SK-N-SH treated with all-trans-retinoic acid at 6 μM for 48 hours (cell line): ENCODE measurements at regions not wholly inside any gene's neighbourhood (a gene's known extent, or its start where the extent isn't known, plus 50 kb on each side); places are given as distances from the start of the nearest gene placed in this dataset.

Experiments
- ATAC-seq: fragments of 200-7000 bp; cut with Tn5 transposase; 3 replicates; pipeline ENCODE4 v1.9.1; 2020; ENCODE audit warnings: mild to moderate bottlenecking, moderate library complexity
- ARNTL ChIP-seq: fragments of 450-650 bp; formaldehyde crosslinking; IDR thresholded peaks from 2 replicates; pipeline ENCODE4 v1.5.0; 2020; ENCODE audit warnings: low read depth, mild to moderate bottlenecking, moderate library complexity, borderline replicate concordance
- BACH2 ChIP-seq: fragments of 250-450 bp; sonication (Bioruptor Pico); IDR thresholded peaks from 2 replicates; pipeline ENCODE4 v1.9.0; 2021; ENCODE audit warnings: mild to moderate bottlenecking, borderline replicate concordance
- CSDC2 ChIP-seq: fragments of 250-450 bp; sonication (Bioruptor Pico); IDR thresholded peaks from 2 replicates; pipeline ENCODE4 v1.5.0; 2020; ENCODE audit warnings: mild to moderate bottlenecking, moderate library complexity
- CSRNP3 ChIP-seq: fragments of 250-450 bp; sonication (Bioruptor Pico); IDR thresholded peaks from 2 replicates; pipeline ENCODE4 v1.5.1; 2021; ENCODE audit warnings: mild to moderate bottlenecking, moderate library complexity
- ESRRG ChIP-seq: fragments of 250-450 bp; sonication (Bioruptor Pico); IDR thresholded peaks from 2 replicates; pipeline ENCODE4 v1.6.1; 2021; ENCODE audit warnings: mild to moderate bottlenecking
- GLIS3 ChIP-seq: fragments of 250-450 bp; sonication (Bioruptor Pico); IDR thresholded peaks from 2 replicates; pipeline ENCODE4 v1.5.0; 2020; ENCODE audit warnings: mild to moderate bottlenecking, moderate library complexity
- ISL1 ChIP-seq: fragments of 250-450 bp; sonication (Bioruptor Pico); IDR thresholded peaks from 2 replicates; pipeline ENCODE4 v2.1.2; 2022; ENCODE audit warnings: mild to moderate bottlenecking, moderate library complexity
- OSR1 ChIP-seq: fragments of 250-450 bp; sonication (Bioruptor Pico); IDR thresholded peaks from 2 replicates; pipeline ENCODE4 v1.8.0; 2022; ENCODE audit warnings: moderate library complexity, mild to moderate bottlenecking, inconsistent platforms
- PATZ1 ChIP-seq: fragments of 250-450 bp; sonication (Bioruptor Pico); IDR thresholded peaks from 2 replicates; pipeline ENCODE4 v1.8.0; 2020; ENCODE audit warnings: mild to moderate bottlenecking, moderate library complexity, borderline replicate concordance
- POU6F1 ChIP-seq: fragments of 250-450 bp; sonication (Bioruptor Pico); IDR thresholded peaks from 2 replicates; pipeline ENCODE4 v1.8.0; 2021; ENCODE audit warnings: low read depth, mild to moderate bottlenecking, moderate library complexity, borderline replicate concordance
- PPARA ChIP-seq: fragments of 250-450 bp; sonication (Bioruptor Pico); IDR thresholded peaks from 2 replicates; pipeline ENCODE4 v1.5.0; 2020; ENCODE audit warnings: mild to moderate bottlenecking, borderline replicate concordance
- RARB ChIP-seq: fragments of 250-450 bp; sonication (Bioruptor Pico); IDR thresholded peaks from 2 replicates; pipeline ENCODE4 v1.8.0; 2021; ENCODE audit warnings: mild to moderate bottlenecking, moderate library complexity
- SNAI2 ChIP-seq: fragments of 250-450 bp; sonication (Bioruptor Pico); IDR thresholded peaks from 2 replicates; pipeline ENCODE4 v1.5.0; 2020; ENCODE audit warnings: mild to moderate bottlenecking, moderate library complexity
- TCF4 ChIP-seq: fragments of 250-450 bp; sonication (Bioruptor Pico); IDR thresholded peaks from 2 replicates; pipeline ENCODE4 v1.8.0; 2021; ENCODE audit warnings: mild to moderate bottlenecking, moderate library complexity, borderline replicate concordance
- TOX ChIP-seq: fragments of 250-450 bp; sonication (Bioruptor Pico); IDR thresholded peaks from 2 replicates; pipeline ENCODE4 v1.8.0; 2021; ENCODE audit warnings: mild to moderate bottlenecking, moderate library complexity, borderline replicate concordance
- TSHZ2 ChIP-seq: fragments of 250-450 bp; sonication (Bioruptor Pico); IDR thresholded peaks from 2 replicates; pipeline ENCODE4 v1.5.0; 2020; ENCODE audit warnings: mild to moderate bottlenecking, moderate library complexity
- ZC3H10 ChIP-seq: fragments of 250-450 bp; sonication (Bioruptor Pico); IDR thresholded peaks from 2 replicates; pipeline ENCODE4 v1.5.1; 2021; ENCODE audit warnings: mild to moderate bottlenecking, moderate library complexity
- ZFP3 ChIP-seq: fragments of 250-450 bp; sonication (Bioruptor Pico); IDR thresholded peaks from 2 replicates; pipeline ENCODE4 v1.5.0; 2020; ENCODE audit warnings: mild to moderate bottlenecking, moderate library complexity
- ZFP30 ChIP-seq: fragments of 450-650 bp; formaldehyde crosslinking; IDR thresholded peaks from 2 replicates; pipeline ENCODE4 v1.5.0; 2022; ENCODE audit warnings: mild to moderate bottlenecking, moderate library complexity
- ZNF565 ChIP-seq: fragments of 450-650 bp; formaldehyde crosslinking; conservative IDR thresholded peaks from 2 replicates; pipeline ENCODE4 v1.5.0; 2020; ENCODE audit warnings: low read depth, mild to moderate bottlenecking, moderate library complexity
- ZNF8 ChIP-seq: fragments of 450-650 bp; formaldehyde crosslinking; IDR thresholded peaks from 2 replicates; pipeline ENCODE4 v1.5.0; 2020; ENCODE audit warnings: mild to moderate bottlenecking, moderate library complexity

DNA sequence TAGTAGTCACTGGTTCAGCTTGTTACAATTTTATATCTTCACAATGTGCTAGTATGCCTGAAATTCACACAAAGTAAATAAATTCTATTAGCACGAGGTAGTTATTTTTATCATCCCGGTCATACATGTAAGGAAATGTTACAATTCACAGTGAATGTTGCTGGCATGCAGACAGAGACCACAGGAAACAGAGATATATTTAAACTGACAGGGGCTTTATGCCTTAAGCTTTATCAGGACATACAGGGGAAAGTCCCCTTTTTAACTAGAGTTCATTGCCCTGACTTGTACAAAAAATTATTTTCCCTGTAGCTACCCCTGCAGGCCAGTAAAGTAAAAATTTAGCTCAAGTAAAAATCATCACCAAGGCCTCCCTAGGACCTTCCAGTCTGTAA, 712.0 kb upstream of the NRSN1 start:
- ATAC-seq: peak; percentile 96
- no peak for TF ChIP-seq TSHZ2 (CRISPR knock-in tag)
- no peak for TF ChIP-seq SNAI2 (CRISPR knock-in tag)
- peak; percentile 30; the same call in 1 of the 2 replicates for TF ChIP-seq TOX
- no peak for TF ChIP-seq GLIS3

DNA sequence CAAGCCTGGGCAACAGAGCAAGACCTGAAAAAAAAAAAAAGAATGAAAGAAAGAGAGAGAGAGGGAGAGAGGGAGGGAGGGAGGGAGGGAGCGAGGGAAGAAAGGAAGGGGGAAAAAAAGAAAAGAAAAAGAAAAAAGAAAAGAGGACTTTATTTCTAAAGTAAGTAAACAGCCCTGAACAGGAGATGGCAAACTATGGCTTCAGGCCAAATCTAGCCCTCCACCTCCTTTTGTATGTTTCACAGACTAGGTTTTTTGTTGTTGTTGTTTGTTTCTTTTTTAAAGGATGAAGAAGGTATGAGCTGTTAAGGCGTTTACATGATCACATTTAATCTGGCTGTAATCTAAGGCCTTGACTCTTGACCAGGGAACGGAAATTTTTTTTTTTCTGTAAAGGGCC, 711.1 kb upstream of the NRSN1 start:
- no peak for ATAC-seq
- TF ChIP-seq BACH2 (CRISPR knock-in tag) (no peak), ESRRG (CRISPR knock-in tag) (no peak), SNAI2 (CRISPR knock-in tag) (no peak), ZNF565 (no peak), ZFP30 (CRISPR knock-in tag) (no peak), PPARA (CRISPR knock-in tag) (no peak), PATZ1 (CRISPR knock-in tag) (no peak), RARB (CRISPR knock-in tag) (no peak), POU6F1 (CRISPR knock-in tag) (no peak), TOX (no peak), TSHZ2 (CRISPR knock-in tag) (no peak), CSDC2 (CRISPR knock-in tag) (no peak), ZNF8 (CRISPR knock-in tag) (no peak), CSRNP3 (CRISPR knock-in tag) (no peak), ARNTL (no peak), ISL1 (CRISPR knock-in tag) (no peak), ZC3H10 (no peak), TCF4 (CRISPR knock-in tag) (no peak), GLIS3 (no peak), OSR1 (CRISPR knock-in tag) (no peak)

- TF ChIP-seq ARNTL (no peak), TOX (no peak), PATZ1 (CRISPR knock-in tag) (no peak), ZFP3 (CRISPR knock-in tag) (no peak), ZC3H10 (no peak), POU6F1 (CRISPR knock-in tag) (no peak), ZNF565 (no peak), BACH2 (CRISPR knock-in tag) (no peak)
- ATAC-seq: no peak
Observed at GRCh38 chr6:23415819-23416427, 710.1 kb upstream of the NRSN1 start.
